SHP77 treated with DMSO at 0.1 percent for 48 hours (cell line): ENCODE measurements at regions not wholly inside any gene's neighbourhood (a gene's known extent, or its start where the extent isn't known, plus 50 kb on each side); places are given as distances from the start of the nearest gene placed in this dataset.

Source experiments
- DNase-seq: peaks from one replicate; lab custom pipeline; 2025; lab: John Stamatoyannopoulos, UW

GRCh38 chr3:78516937-78517336, 1250.9 kb downstream of the ROBO1 start:
- no peak for DNase-seq

DNA sequence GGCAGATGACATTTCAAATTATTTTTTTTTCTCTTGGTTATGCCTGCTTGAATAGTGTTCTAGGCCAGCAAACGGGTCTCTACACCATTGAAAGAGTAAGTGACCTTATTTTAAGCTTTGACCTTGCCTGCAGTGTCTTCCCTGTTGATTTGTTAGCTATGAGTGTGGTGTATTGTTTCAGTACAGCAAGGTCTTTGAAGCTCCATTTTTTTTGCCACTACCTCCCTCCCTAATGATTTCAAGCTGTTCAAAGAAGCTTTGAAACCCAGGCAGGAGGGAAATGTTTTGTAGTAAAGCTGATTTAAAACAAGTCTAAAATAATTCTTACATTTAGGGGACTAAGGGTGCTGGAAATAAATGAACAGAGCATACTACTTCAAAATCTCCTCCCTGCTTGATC, 1249.8 kb downstream of the ROBO1 start:
- DNase-seq, result no peak

DNA sequence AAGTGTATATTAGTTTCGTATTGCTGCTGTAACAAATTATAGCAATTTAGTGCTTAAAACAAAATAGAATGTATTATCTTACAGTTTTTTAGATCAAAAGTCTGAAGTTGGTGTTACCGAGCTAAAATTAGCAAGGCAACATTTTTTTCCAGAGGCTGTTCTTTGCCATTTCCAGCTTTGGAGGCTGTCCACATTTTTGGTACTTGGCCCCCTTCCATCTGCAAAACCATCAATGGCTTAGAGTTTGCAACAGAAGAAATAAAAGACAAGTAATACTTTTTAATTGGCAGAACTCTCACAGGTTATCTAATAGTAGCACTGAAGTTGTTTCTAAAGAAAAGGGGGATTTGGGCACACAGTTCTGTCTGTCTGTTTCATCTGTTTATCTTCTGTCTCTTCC, 1248.5 kb downstream of the ROBO1 start:
- DNase-seq, result no peak

- no peak for DNase-seq
Measured at GRCh38 chr3:78529601-78530000, 1238.2 kb downstream of the ROBO1 start.

- DNase-seq, result no peak
Measured at GRCh38 chr3:78540485-78540884, 1227.3 kb downstream of the ROBO1 start.

DNA sequence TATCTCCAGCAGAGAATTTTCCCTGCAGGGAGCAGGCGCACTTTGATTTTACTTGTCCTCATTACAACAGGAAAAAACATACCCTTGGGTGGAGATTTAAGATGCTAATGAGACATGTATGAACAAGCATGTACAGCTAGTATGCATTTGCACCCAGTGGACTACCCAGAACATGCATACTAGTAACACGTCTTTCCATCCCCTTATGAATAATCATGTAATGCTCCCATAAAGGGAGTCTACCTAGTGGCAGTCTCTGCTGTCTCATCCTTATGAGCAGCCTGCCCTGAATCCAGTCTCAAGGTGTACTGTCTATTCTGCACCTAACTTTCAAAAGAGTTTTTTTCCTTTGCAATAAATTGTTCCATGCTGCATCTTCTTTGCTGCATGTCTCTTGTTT, 1222.0 kb downstream of the ROBO1 start:
- no peak for DNase-seq
